ENCODE measurements at regions not wholly inside any gene's neighbourhood (a gene's known extent, or its start where the extent isn't known, plus 50 kb on each side); places are given as distances from the start of the nearest gene placed in this dataset.

- Histone ChIP-seq H3K9ac (ENCODE audit: low read depth, low read length) (no peak overlapping the region), H4K8ac (ENCODE audit: low read depth in 2 of 2, low read length in 2 of 2) (no peak overlapping the region), H3K9me3 (ENCODE audit: control insufficient read depth, insufficient read depth, low read length) (peaks cover 29% of the 10 kb centered on the region), H4K20me1 (ENCODE audit: insufficient read depth, low read length) (no peaks in the 10 kb centered on the region), H2AFZ (replicated peaks; ENCODE audit: low read length, poor library complexity) (no peak overlapping the region), H3K4me1 (ENCODE audit: control insufficient read depth, insufficient read depth, low read length) (no peaks in the 10 kb centered on the region), H3K79me1 (ENCODE audit: low read depth in 1 of 2, low read length in 2 of 2) (no peaks in the 10 kb centered on the region), H3K23ac (ENCODE audit: low read depth, low read length) (no peak overlapping the region), H2BK5ac (ENCODE audit: low read depth, low read length, poor library complexity, severe bottlenecking) (no peak overlapping the region), H2BK120ac (ENCODE audit: low read depth, low read length) (no peak overlapping the region), H3K36me3 (ENCODE audit: control insufficient read depth, insufficient read depth, low read length) (no peaks in the 10 kb centered on the region), H2AK9ac (replicated peaks; ENCODE audit: low read depth, low read length, poor library complexity) (no peak overlapping the region), H3K4me3 (ENCODE audit: insufficient read depth, low read depth, low read length) (no peak overlapping the region), H3K9me1 (ENCODE audit: insufficient read depth, low read length) (no peaks in the 10 kb centered on the region), H3K56ac (ENCODE audit: extremely low read depth, insufficient read depth, low read length) (no peak overlapping the region), H3K27me3 (ENCODE audit: control insufficient read depth, insufficient read depth, low read length) (no peaks in the 10 kb centered on the region), H3K4me2 (ENCODE audit: low read depth, low read length) (no peak overlapping the region), H4K5ac (ENCODE audit: low read depth, low read length) (no peak overlapping the region), H3K4ac (ENCODE audit: low read depth, low read length) (no peak overlapping the region), H2BK15ac (ENCODE audit: low read depth, low read length) (no peak overlapping the region), H3K14ac (replicated peaks; ENCODE audit: low read depth, low read length) (no peak overlapping the region), H3K18ac (ENCODE audit: low read depth, low read length) (no peak overlapping the region), H3K27ac (ENCODE audit: insufficient read depth, low read length) (no peak overlapping the region), H4K91ac (ENCODE audit: insufficient read depth, low read depth, low read length) (no peak overlapping the region), H2BK20ac (ENCODE audit: low read depth, low read length) (no peak overlapping the region), H2AK5ac (ENCODE audit: low read depth, low read length) (no peak overlapping the region)
- ATAC-seq (ENCODE audit: low read depth) = no peak
- POLR2A ChIA-PET (ENCODE audit: unreplicated experiment) = no interaction called here
- intact Hi-C loops (cut with micrococcal nuclease) (no loop called here), in situ Hi-C loops (cut with MboI; ENCODE audit: low sequenced_read_pairs) (loop anchor here (25.0 kb wide), 1 partner anchor 108 kb away; no protein-coding TSS in a partner anchor), dilution Hi-C loops (cut with HindIII; ENCODE audit: low sequenced_read_pairs, unreplicated experiment) (no loop called here)
- CTCF ChIA-PET = no interaction called here
- no CpG with 5 or more reads among the region's 2 CpGs for WGBS, 2 experiments (ENCODE audit: extremely low coverage in 2 of 2, insufficient read length in 1 of 2)
- BruUV-seq (replicated peaks) = no TSS peak
- TF ChIP-seq MAFK (IDR thresholded peaks at IDR 0.05; ENCODE audit: low read depth, low read length) (peak; percentile 87), RCOR1 (IDR thresholded peaks at IDR 0.05; ENCODE audit: insufficient replicate concordance, low read length) (no peak)
- DNase-seq = no peak
Measured at GRCh38 chr16:5670198-5670597, 572.6 kb upstream of the EEF2KMT start.
